ENCODE measurements at regions not wholly inside any gene's neighbourhood (a gene's known extent, or its start where the extent isn't known, plus 50 kb on each side); places are given as distances from the start of the nearest gene placed in this dataset.

DNA sequence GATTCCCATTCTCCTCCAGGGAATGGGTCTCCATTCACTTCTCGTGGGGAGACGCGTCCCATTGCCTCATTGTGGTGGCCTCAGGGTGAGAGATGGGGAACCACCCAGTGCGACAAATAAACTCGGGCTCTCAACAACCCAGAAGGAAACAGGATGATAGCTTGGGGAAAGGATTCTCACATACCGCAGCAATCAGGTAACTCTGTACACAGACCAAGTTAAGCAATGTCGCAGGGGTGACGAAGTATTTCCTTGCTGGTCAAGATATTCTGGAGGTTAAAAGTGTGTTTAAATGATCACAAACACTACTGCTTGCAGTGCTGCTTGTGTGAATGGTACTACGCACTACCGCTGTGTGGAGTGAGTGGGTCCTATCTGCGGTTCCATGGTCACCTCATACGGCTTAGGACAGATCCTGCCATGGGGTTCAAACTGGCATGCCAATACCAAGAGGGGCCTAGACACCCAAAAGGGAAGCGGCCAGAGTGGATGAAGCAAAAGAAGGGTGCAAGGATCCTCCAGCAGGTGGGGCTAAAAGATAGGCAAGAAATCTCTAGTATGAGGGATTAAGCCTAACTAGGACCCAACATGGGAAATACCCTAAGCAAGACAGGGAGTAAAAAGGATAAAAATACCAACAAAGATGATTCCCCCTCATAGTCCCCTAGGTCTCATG, 143.8 kb upstream of the TMEM106B start:
- DNase-seq (ENCODE audit: low read depth in 1 of 2, low spot score in 1 of 2) = peak; percentile 27 to 30

DNA sequence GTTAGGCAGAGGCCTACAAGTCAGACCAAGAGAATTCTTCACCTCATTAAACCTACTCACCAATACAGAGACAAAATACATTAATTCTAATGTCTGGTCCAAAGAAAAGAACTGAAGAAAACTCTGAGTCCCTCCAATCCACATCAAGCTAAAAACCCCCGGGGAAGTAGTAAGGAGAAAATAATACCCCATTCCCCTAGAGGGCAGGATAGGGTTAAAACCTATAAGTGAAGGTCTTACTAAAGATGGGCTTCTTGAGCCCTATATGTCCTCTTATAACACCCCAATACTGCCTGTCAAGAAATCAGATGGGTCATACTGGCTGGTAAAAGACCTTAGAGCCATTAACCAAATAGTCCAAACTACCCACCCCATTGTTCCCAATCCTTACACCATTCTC, 141.3 kb upstream of the TMEM106B start:
- no peak for DNase-seq (ENCODE audit: low read depth in 1 of 2, low spot score in 1 of 2)

DNA sequence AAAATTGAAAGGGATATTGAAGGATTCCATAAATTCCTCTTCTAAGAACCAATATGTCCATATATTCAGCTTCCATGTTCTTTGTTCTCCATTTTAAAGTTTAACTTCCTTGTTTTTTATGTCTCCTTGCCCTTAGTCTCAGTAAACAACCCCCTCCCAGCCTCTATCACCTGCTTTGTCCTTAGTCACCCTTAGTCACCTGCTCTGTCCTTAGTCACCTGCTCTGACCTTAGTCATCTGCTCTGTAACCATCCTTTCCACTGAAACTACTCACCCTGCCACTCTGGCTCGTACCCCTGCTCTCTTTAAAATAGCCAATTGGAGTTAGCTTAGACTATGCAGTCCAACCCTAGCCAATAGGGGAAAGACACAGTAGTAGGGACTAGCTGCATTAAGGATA, 136.2 kb upstream of the TMEM106B start:
- no peak for DNase-seq (ENCODE audit: low read depth in 1 of 2, low spot score in 1 of 2)

GRCh38 chr7:12080006-12080405, 131.1 kb upstream of the TMEM106B start:
- no peak for DNase-seq (ENCODE audit: low read depth in 1 of 2, low spot score in 1 of 2)

- no peak for DNase-seq (ENCODE audit: low read depth in 1 of 2, low spot score in 1 of 2)
Observed at GRCh38 chr7:12085516-12085915, 125.6 kb upstream of the TMEM106B start.

GRCh38 chr7:12089951-12090756, 120.9 kb upstream of the TMEM106B start:
- DNase-seq (ENCODE audit: low read depth in 1 of 2, low spot score in 1 of 2) = no peak

DNA sequence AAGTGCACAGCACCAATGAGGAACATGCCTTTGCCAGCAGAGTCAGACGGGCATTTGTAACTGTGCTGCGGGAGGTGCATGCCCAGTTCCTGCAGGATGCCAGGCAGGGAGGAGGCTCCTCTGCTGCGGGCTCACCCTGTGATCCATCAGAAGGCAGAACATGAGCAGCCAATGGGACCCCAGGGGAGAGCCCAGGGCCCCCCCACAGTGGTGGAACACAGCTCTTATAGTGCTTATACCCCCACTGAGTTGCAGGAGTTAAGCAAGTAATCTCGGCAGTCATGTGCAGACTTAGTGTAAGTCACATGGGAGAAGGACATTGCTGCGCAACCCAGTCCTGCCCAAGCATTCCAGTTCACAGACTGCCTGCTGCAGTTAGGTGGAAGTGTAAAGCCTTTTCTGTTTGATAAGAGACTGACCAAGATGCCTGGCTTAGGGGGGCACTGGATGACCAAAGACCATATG, 120.3 kb upstream of the TMEM106B start:
- DNase-seq (ENCODE audit: low read depth in 1 of 2, low spot score in 1 of 2) = no peak

DNA sequence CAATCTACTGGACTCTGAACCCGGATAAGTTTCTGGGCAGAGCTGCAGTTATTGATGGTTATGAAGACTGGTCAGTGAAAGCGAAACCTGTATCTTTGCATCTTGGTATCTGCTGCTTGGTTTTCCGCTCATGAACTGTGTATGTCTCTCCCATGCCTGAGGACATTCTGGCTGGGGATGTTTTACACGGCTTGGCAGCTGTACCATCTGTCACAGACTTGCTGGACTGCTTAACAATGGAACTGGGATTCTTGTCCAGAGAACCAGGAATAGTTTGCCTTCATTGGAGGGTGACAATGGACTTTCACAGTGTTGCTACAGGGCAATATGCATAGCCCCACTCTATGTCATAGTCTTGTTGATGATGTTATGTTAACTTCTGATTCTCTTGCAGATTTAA, 119.9 kb upstream of the TMEM106B start:
- DNase-seq (ENCODE audit: low read depth in 1 of 2, low spot score in 1 of 2) = no peak

DNA sequence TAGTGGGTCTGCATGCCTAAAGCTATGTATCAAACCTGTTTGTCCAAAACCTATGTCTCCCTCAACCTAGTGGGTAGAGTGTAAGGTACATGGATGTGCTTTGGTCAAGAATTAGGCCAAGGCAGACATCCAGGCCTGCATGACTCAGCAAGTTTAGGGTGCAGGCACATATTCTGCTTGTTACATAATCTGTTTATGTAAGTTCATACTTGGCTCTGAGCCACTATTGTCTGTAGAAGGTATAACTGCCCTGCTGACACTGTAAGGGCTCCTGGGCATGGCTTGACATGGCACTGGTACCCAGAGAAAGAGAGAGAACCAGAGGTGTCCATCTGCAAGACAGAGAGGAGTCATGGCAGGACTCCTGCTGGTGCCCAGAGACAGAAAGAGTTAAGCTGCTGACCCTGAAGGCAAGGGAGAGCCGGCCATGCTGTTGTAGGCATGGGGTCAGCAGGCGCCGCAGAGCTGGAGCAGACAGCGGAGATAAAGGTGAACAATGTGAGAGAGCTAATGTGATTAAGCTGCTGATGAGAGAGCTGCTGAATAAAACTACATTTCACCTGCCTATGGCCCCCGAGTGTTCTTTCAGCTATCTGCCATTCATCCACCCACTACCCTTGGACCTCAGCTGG, 118.5 kb upstream of the TMEM106B start:
- DNase-seq (ENCODE audit: low read depth in 1 of 2, low spot score in 1 of 2) = no peak

DNA sequence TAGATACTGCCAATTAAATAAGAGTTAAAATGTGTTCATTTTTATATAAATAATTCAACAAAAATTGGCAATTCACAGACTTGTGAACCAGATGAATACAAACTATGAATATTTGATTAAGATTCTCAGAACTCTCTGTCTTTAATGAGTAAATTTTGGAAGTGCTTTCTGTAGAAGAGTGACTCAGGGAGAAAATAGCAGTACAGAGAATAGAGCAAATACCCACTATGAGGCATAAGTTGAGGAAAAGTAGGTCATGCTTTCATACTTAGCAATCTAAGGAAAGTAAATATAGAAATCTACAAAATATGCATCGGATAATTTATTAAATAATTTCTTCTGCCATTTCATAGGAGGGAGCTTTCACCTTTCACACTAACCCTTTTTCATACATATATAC, 117.7 kb upstream of the TMEM106B start:
- DNase-seq (ENCODE audit: low read depth in 1 of 2, low spot score in 1 of 2) = no peak

- no peak for DNase-seq (ENCODE audit: low read depth in 1 of 2, low spot score in 1 of 2)
Observed at GRCh38 chr7:12094365-12094921, 116.7 kb upstream of the TMEM106B start.

DNA sequence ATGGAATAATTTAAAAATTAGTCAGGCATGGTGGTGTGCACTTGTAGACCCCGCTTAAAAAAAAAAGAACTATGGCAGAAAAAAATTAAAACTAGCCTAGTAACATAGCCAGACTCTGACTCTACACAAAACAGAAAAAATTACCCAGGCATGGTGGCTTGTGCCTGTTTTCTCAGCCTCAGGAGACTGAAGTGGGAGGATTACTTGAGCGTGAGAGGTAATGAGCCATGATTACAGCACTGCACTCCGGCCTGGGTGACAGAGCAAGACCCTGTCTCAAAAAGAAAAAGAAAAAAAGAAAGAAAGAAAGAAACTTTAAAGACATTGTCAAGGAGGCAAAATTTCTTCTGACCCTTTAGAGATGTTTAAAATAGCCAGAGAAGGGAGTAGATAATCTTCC, 109.0 kb upstream of the TMEM106B start:
- no peak for DNase-seq (ENCODE audit: low read depth in 1 of 2, low spot score in 1 of 2)

GRCh38 chr7:12102527-12102926, 108.6 kb upstream of the TMEM106B start:
- no peak for DNase-seq (ENCODE audit: low read depth in 1 of 2, low spot score in 1 of 2)

DNA sequence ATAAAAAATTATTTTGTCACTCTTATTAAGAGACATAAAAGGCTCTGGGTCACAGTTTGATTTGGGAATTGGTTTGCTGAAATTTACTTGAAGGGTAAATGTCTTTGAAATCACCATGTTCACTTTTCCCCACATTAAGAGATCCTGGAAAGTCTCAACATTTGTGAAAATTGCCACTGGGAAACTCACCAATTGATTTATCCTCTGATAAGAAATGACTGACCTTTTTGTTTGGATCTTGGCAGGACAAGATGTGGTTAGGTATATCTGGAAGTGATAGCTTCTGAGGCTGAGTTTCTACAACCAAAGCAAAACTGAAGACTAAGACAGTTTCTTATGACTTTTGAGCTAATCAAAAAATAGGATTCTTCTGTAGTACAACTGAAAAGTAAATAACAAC, 107.1 kb upstream of the TMEM106B start:
- no peak for DNase-seq (ENCODE audit: low read depth in 1 of 2, low spot score in 1 of 2)

- DNase-seq (ENCODE audit: low read depth in 1 of 2, low spot score in 1 of 2) = no peak
Observed at GRCh38 chr7:12107381-12107780, 103.7 kb upstream of the TMEM106B start.

DNA sequence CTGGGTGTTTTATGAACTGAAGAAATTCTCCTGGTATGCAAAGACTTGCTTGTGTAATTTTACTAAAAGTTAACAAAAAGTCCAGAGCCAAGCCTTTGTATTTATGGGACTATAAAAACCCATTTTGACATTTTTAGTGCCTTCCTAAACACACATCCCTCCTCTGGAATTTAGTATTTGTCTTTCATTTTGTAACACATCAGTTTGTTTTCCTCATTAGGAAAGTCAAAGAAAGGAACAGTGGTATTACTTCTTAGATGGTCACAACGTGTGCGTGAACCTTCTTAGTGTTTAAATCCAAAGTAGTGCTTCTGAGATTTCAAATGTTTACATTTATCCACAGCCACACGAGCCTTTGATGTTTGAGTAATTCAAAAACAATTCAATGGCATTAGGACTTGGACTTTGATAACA, 103.2 kb upstream of the TMEM106B start:
- no peak for DNase-seq (ENCODE audit: low read depth in 1 of 2, low spot score in 1 of 2)

DNA sequence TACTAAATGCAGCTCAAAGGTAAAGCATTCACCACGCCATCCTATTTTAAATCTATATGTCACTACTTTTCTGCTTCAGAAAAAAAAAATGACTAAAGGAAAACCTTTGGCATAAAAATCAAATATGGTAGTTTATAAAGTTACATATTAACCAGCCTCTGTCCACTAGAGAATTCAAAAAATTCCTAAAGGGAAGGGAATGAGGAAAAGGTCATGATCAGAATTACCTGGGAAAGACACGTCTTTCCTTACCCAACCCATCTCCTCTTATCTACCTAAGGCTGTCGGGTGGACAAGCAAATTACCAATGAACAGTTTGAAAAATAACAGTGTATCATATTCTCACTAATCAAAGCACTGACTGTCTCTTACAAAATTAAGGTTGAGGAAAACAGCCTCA, 100.7 kb upstream of the TMEM106B start:
- DNase-seq (ENCODE audit: low read depth in 1 of 2, low spot score in 1 of 2) = no peak

GRCh38 chr7:12111422-12112405, 99.4 kb upstream of the TMEM106B start:
- no peak for DNase-seq (ENCODE audit: low read depth in 1 of 2, low spot score in 1 of 2)

- no peak for DNase-seq (ENCODE audit: low read depth in 1 of 2, low spot score in 1 of 2)
Observed at GRCh38 chr7:12117170-12117569, 93.9 kb upstream of the TMEM106B start.

GRCh38 chr7:12119620-12120303, 91.3 kb upstream of the TMEM106B start:
- no peak for DNase-seq (ENCODE audit: low read depth in 1 of 2, low spot score in 1 of 2)
